ENCODE measurements at regions not wholly inside any gene's neighbourhood (a gene's known extent, or its start where the extent isn't known, plus 50 kb on each side); places are given as distances from the start of the nearest gene placed in this dataset.

DNA sequence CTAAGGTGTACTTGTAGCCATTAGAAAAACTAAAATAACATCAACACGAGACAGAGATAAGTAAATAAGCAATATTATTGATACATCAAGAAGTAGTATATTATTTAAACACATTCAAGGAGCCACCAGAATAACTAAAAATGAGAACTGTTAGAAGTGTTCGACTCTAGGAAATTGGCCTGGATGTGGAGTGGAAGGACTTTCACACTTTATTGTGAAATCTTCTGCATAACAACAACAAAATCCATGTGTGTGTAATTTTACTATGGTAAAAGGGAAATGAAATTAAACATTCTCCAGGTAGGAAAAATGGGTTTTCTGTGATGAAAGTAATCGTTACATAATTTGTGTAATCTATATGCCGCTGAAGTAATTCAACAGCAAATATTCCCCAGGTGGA, 96.3 kb upstream of the RNF152 start:
- TF ChIP-seq EZH2 (IDR thresholded peaks at IDR 0.05; ENCODE audit: insufficient read depth, poor library complexity, severe bottlenecking): no peak
- TF ChIP-seq EZH2phosphoT487 (IDR thresholded peaks at IDR 0.05; ENCODE audit: insufficient read depth, low read depth): no peak
